ENCODE measurements at regions not wholly inside any gene's neighbourhood (a gene's known extent, or its start where the extent isn't known, plus 50 kb on each side); places are given as distances from the start of the nearest gene placed in this dataset. TPM values are rescaled to one million over a fixed set of nuclear protein-coding genes. Genes with fewer than 3 reads are reported as not detected.

Small RNAs in the stretch of these regions (small RNA-seq; reads per million reads assigned to genes)
- not detected for gene RF01974 (ENCODE audit: insufficient read depth)

All from H1 (cell line).